HepG2 (cell line): ENCODE measurements at regions not wholly inside any gene's neighbourhood (a gene's known extent, or its start where the extent isn't known, plus 50 kb on each side); places are given as distances from the start of the nearest gene placed in this dataset.

ENCODE experiments used
- ATAC-seq: fragments of 200-7000 bp; cut with Tn5 transposase; 3 replicates; pipeline ENCODE4 v1.9.1; 2020; ENCODE audit warnings: mild to moderate bottlenecking, moderate library complexity
- BruUV-seq: library from RNA; stranded (reverse); fragments of 400-500 nt; replicated peaks from 2 replicates; lab custom pipeline; 2021; lab: Mats Ljungman, UMichigan
- CTCF ChIA-PET: fragments of 300-600 bp; formaldehyde crosslinking; extraction: SDS; loops from one replicate; lab custom pipeline; 2021; ENCODE audit warnings: low total read pairs, inconsistent platforms, low intra/inter-chr PET ratio; lab: Yijun Ruan, JAX
- POLR2A ChIA-PET: fragments of 350-600 bp; sonication (Branson Sonifier 250); formaldehyde crosslinking; loops from one replicate; lab custom pipeline; 2020; ENCODE audit warnings: antibody characterized with exemption, inconsistent platforms; lab: Yijun Ruan, JAX
- DNase-seq: peaks from one replicate; pipeline ENCODE4 v3.0.0-alpha.2; 2015; ENCODE audit warnings: low spot score
- FAIRE-seq: peaks from 3 replicates; lab custom pipeline; 2011; peaks lifted over from hg19 to GRCh38; lab: Jason Lieb, UNC
- H2AFZ ChIP-seq: one replicate; pipeline ENCODE4 v1.6.1; 2011; ENCODE audit warnings: low read length, inconsistent platforms
- H3K27ac ChIP-seq: fragments of 300-600 bp; 3 replicates; pipeline ENCODE4 v1.8.0; 2011; ENCODE audit warnings: mixed run types, mild to moderate bottlenecking, mixed read lengths, low read length, inconsistent platforms; ENCODE audit not compliant: insufficient read depth; ENCODE audit errors: extremely low read length
- H3K27me3 ChIP-seq, 2 experiments: fragments of 200-600 bp in 1 of 2; 2 replicates in 1 of 2; 3 replicates in 1 of 2; pipeline versions ENCODE4 v1.6.0 to v1.8.0; 2011; ENCODE audit warnings: low read length in 2 of 2, mild to moderate bottlenecking in 2 of 2, moderate library complexity in 2 of 2, inconsistent platforms in 1 of 2; ENCODE audit not compliant: insufficient read depth in 2 of 2, control insufficient read depth in 1 of 2
- H3K36me3 ChIP-seq, 2 experiments: fragments of 200-600 bp in 1 of 2; replicated peaks in 1 of 2; 2 replicates in 1 of 2; 3 replicates in 1 of 2; pipeline versions ENCODE4 v1.5.1 to v1.8.0; 2011; ENCODE audit warnings: low read length in 2 of 2, inconsistent platforms in 1 of 2; ENCODE audit not compliant: insufficient read depth in 2 of 2, control insufficient read depth in 1 of 2
- H3K4me1 ChIP-seq: 2 replicates; pipeline ENCODE4 v1.5.1; 2012; ENCODE audit warnings: low read length, inconsistent platforms; ENCODE audit not compliant: insufficient read depth
- H3K4me2 ChIP-seq: 2 replicates; pipeline ENCODE4 v1.6.0; 2011; ENCODE audit warnings: low read depth, low read length, inconsistent platforms
- H3K4me3 ChIP-seq, 3 experiments: fragments of 200-600 bp in 1 of 3; sonication (generic), shearing (Covaris generic) in 1 of 3; replicated peaks in 1 of 3; 2 replicates each; pipeline ENCODE4 v1.5.1; 2011 to 2016; ENCODE audit warnings: low read length in 3 of 3, inconsistent platforms in 2 of 3, low read depth in 2 of 3, mild to moderate bottlenecking in 2 of 3, control low read depth in 1 of 3, mixed read lengths in 1 of 3; ENCODE audit not compliant: insufficient read depth in 1 of 3
- H3K79me2 ChIP-seq: one replicate; pipeline ENCODE4 v1.6.1; 2011; ENCODE audit warnings: low read length, inconsistent platforms; ENCODE audit not compliant: insufficient read depth
- H3K9ac ChIP-seq: 2 replicates; pipeline ENCODE4 v1.6.0; 2011; ENCODE audit warnings: mild to moderate bottlenecking, low read depth, low read length, inconsistent platforms; ENCODE audit not compliant: insufficient read depth
- H3K9me3 ChIP-seq: 2 replicates; pipeline ENCODE4 v1.5.1; 2012; ENCODE audit warnings: mild to moderate bottlenecking, low read length
- H4K20me1 ChIP-seq: 2 replicates; pipeline ENCODE4 v1.6.0; 2011; ENCODE audit warnings: inconsistent platforms, mild to moderate bottlenecking, low read length, moderate library complexity; ENCODE audit not compliant: insufficient read depth
- GZF1 ChIP-seq: sonication (generic); formaldehyde crosslinking; IDR thresholded peaks from 2 replicates; pipeline ENCODE4 v1.5.1; 2020; ENCODE audit warnings: mild to moderate bottlenecking, missing genetic modification reagents
- HOXA9 ChIP-seq: sonication (generic); formaldehyde crosslinking; IDR thresholded peaks from 2 replicates; pipeline ENCODE4 v1.8.1; 2022; ENCODE audit warnings: missing genetic modification reagents, mild to moderate bottlenecking, moderate library complexity, borderline replicate concordance
- KLF13 ChIP-seq: sonication (generic); formaldehyde crosslinking; IDR thresholded peaks from 2 replicates; pipeline ENCODE4 v1.4.0; 2020; ENCODE audit warnings: mild to moderate bottlenecking, missing genetic modification reagents
- MAFF ChIP-seq: IDR thresholded peaks from 2 replicates; pipeline ENCODE4 v1.6.1; 2011; ENCODE audit warnings: low read depth, low read length, improper control_type of control experiment
- RNF2 ChIP-seq: fragments of 450-650 bp; conservative IDR thresholded peaks from 2 replicates; pipeline ENCODE4 v1.6.1; 2016; ENCODE audit warnings: low read depth
- SMARCE1 ChIP-seq: fragments of 450-650 bp; IDR thresholded peaks from 2 replicates; pipeline ENCODE4 v1.6.1; 2017; ENCODE audit warnings: borderline replicate concordance
- TRIM24 ChIP-seq: sonication (generic); formaldehyde crosslinking; IDR thresholded peaks from 2 replicates; pipeline ENCODE4 v1.8.0; 2022; ENCODE audit warnings: mild to moderate bottlenecking, missing genetic modification reagents
- ZBTB8A ChIP-seq: sonication (generic); formaldehyde crosslinking; IDR thresholded peaks from 2 replicates; pipeline ENCODE4 v1.4.0; 2020; ENCODE audit warnings: mild to moderate bottlenecking, low read depth, missing genetic modification reagents, borderline replicate concordance
- ZNF138 ChIP-seq: sonication (generic); formaldehyde crosslinking; IDR thresholded peaks from 2 replicates; pipeline ENCODE4 v1.5.0; 2020; ENCODE audit warnings: mild to moderate bottlenecking, low read depth, missing genetic modification reagents
- ZNF383 ChIP-seq: sonication (generic); formaldehyde crosslinking; IDR thresholded peaks from 2 replicates; pipeline ENCODE4 v1.4.0; 2020; ENCODE audit warnings: missing genetic modification reagents, mild to moderate bottlenecking, borderline replicate concordance
- ZNF496 ChIP-seq: sonication (generic); formaldehyde crosslinking; IDR thresholded peaks from 2 replicates; pipeline ENCODE4 v1.8.1; 2023; ENCODE audit warnings: mild to moderate bottlenecking, moderate library complexity, missing genetic modification reagents; ENCODE audit not compliant: insufficient replicate concordance
- ZNF501 ChIP-seq: sonication (generic); formaldehyde crosslinking; IDR thresholded peaks from 2 replicates; pipeline ENCODE4 v1.5.1; 2020; ENCODE audit warnings: mild to moderate bottlenecking, moderate library complexity, missing genetic modification reagents
- ZNF629 ChIP-seq: sonication (generic); formaldehyde crosslinking; conservative IDR thresholded peaks from 2 replicates; pipeline ENCODE4 v1.5.0; 2020; ENCODE audit warnings: missing genetic modification reagents
- WGBS: methylation state at CpG from one replicate; pipeline ENCODE4 v1.1.6; 2017; ENCODE audit warnings: low lambda C conversion rate; 5-methylcytosine and 5-hydroxymethylcytosine counted together
- in situ Hi-C: cut with HindIII; loops from 2 replicates; pipeline ENCODE4 v1.10.0; 2017; ENCODE audit warnings: low pct_unique_long_range_greater_than_20kb; ENCODE audit not compliant: extremely low pct_ligation_motif_present
- intact Hi-C: fragments of 100-400 bp; cut with micrococcal nuclease; formaldehyde crosslinking; loops from one replicate; pipeline ENCODE4 v1.10.0; 2022; ENCODE audit not compliant: unreplicated experiment
- TF ChIP-seq, protein P1 (sequence below): sonication (generic); formaldehyde crosslinking; IDR thresholded peaks from 2 replicates; pipeline ENCODE4 v1.4.0; 2020; ENCODE audit warnings: missing genetic modification reagents, borderline replicate concordance
- TF ChIP-seq, protein P2 (sequence below): sonication (generic); formaldehyde crosslinking; IDR thresholded peaks from 2 replicates; pipeline ENCODE4 v1.4.0; 2020; ENCODE audit warnings: missing genetic modification reagents
- TF ChIP-seq, protein P3 (sequence below): sonication (generic); formaldehyde crosslinking; IDR thresholded peaks from 2 replicates; pipeline ENCODE4 v1.5.0; 2020; ENCODE audit warnings: missing genetic modification reagents

DNA sequence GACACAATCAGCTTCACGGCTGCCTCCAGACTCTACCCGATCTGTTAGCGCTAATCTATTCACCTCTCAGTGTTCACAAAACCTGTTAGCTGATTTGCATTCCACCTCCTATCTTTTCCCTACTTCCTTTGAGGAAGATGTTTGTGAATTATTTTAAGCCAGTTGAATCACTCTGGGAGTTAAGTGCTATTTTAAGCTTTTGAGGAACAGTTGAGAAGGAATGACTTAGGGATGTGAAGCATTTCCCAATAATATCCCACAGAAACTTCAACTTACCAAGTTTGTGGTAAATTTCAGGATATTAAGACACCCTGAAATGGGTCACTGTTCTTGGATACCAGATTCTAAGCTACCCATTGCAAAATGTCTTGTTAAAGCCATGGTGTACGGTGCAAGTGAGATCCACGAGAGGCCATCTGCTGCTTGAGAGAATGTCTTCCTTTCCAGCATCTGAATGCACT lies 145.2 kb upstream of the CITED2 start:
- no peak for TF ChIP-seq MAFF
- no peak for TF ChIP-seq RNF2
- no peak for TF ChIP-seq ZNF383 (CRISPR knock-in tag)
- TF ChIP-seq GZF1 (CRISPR knock-in tag), result no peak
- no peak for TF ChIP-seq ZNF629
- TF ChIP-seq ZNF501 (CRISPR knock-in tag), result no peak
- no peak for TF ChIP-seq TRIM24 (CRISPR knock-in tag)
- TF ChIP-seq HOXA9 (CRISPR knock-in tag), result no peak
- no peak for TF ChIP-seq SMARCE1
- TF ChIP-seq ZBTB8A (CRISPR knock-in tag), result no peak
- TF ChIP-seq ZNF496, result no peak
- TF ChIP-seq, protein P1, sequence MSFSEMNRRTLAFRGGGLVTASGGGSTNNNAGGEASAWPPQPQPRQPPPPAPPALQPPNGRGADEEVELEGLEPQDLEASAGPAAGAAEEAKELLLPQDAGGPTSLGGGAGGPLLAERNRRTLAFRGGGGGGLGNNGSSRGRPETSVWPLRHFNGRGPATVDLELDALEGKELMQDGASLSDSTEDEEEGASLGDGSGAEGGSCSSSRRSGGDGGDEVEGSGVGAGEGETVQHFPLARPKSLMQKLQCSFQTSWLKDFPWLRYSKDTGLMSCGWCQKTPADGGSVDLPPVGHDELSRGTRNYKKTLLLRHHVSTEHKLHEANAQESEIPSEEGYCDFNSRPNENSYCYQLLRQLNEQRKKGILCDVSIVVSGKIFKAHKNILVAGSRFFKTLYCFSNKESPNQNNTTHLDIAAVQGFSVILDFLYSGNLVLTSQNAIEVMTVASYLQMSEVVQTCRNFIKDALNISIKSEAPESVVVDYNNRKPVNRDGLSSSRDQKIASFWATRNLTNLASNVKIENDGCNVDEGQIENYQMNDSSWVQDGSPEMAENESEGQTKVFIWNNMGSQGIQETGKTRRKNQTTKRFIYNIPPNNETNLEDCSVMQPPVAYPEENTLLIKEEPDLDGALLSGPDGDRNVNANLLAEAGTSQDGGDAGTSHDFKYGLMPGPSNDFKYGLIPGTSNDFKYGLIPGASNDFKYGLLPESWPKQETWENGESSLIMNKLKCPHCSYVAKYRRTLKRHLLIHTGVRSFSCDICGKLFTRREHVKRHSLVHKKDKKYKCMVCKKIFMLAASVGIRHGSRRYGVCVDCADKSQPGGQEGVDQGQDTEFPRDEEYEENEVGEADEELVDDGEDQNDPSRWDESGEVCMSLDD (CRISPR knock-in tag), result no peak
- TF ChIP-seq, protein P2, sequence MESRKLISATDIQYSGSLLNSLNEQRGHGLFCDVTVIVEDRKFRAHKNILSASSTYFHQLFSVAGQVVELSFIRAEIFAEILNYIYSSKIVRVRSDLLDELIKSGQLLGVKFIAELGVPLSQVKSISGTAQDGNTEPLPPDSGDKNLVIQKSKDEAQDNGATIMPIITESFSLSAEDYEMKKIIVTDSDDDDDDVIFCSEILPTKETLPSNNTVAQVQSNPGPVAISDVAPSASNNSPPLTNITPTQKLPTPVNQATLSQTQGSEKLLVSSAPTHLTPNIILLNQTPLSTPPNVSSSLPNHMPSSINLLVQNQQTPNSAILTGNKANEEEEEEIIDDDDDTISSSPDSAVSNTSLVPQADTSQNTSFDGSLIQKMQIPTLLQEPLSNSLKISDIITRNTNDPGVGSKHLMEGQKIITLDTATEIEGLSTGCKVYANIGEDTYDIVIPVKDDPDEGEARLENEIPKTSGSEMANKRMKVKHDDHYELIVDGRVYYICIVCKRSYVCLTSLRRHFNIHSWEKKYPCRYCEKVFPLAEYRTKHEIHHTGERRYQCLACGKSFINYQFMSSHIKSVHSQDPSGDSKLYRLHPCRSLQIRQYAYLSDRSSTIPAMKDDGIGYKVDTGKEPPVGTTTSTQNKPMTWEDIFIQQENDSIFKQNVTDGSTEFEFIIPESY (CRISPR knock-in tag), result no peak
- TF ChIP-seq ZNF138 (CRISPR knock-in tag), result no peak
- TF ChIP-seq, protein P3, sequence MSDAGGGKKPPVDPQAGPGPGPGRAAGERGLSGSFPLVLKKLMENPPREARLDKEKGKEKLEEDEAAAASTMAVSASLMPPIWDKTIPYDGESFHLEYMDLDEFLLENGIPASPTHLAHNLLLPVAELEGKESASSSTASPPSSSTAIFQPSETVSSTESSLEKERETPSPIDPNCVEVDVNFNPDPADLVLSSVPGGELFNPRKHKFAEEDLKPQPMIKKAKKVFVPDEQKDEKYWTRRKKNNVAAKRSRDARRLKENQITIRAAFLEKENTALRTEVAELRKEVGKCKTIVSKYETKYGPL (CRISPR knock-in tag), result no peak
- no peak for TF ChIP-seq KLF13
- Histone ChIP-seq H4K20me1 (no peaks in the 10 kb centered on the region), H3K9me3 (no peaks in the 10 kb centered on the region), H3K36me3 (no peaks in the 10 kb centered on the region), H3K79me2 (no peaks in the 10 kb centered on the region), H3K4me2 (no peak overlapping the region), H2AFZ (no peak overlapping the region), H3K9ac (no peak overlapping the region), H3K4me3 (no peak overlapping the region), H3K27me3 (no peaks in the 10 kb centered on the region), H3K4me1 (peaks cover 12% of the 10 kb centered on the region), H3K27ac (no peak overlapping the region)
- ATAC-seq, result no peak
- in situ Hi-C loops (no loop called here), intact Hi-C loops (no loop called here)
- 95% methylated on average over 5 of the region's 5 CpGs for WGBS
- CTCF ChIA-PET, result no interaction called here
- BruUV-seq, result no TSS peak
- POLR2A ChIA-PET, result no interaction called here
- no peak for FAIRE-seq
- DNase-seq, result no peak
